Adrenal gland (tissue), 5 donors: ENCODE measurements at regions not wholly inside any gene's neighbourhood (a gene's known extent, or its start where the extent isn't known, plus 50 kb on each side); places are given as distances from the start of the nearest gene placed in this dataset.

Source experiments
- POLR2A ChIP-seq, 2 donors: fragments of 450-650 bp; IDR thresholded peaks; one replicate each; pipeline ENCODE4 v1.6.1; 2017; ENCODE audit warnings: antibody characterized with exemption in 2 of 2, mild to moderate bottlenecking in 2 of 2, moderate library complexity in 1 of 2
- TF ChIP-seq, protein P1 (sequence below), 6 experiments: fragments of 450-650 bp in 4 of 6; fragments of 200-600 bp in 2 of 6; sonication (generic) in 1 of 6; IDR thresholded peaks; 1 replicate in 5 of 6; 2 replicates in 1 of 6; pipeline versions ENCODE4 v1.5.1 to v1.8.0; 2016 to 2021; ENCODE audit warnings: antibody characterized with exemption in 6 of 6, mild to moderate bottlenecking in 2 of 6, moderate library complexity in 1 of 6
- donor health status: DM: no; HTN: no; CAD: no.

DNA sequence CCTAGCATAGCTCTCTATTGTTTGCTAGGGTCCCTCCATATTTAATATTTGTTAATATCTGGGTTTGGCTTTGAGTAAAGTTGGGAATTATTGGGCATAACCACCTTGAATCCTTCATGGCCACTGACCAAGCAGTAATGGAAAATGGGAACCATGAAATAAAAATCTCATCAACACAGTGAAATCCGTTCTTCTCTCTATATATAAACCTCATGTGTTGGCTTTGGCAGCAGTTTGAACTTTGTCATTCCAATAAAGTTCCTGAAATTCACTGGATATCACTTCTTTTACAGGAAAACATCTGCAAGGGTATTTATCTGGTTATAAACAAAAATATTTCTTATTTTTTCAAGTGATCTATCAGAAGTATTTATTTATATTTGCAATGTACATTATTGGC lies 93.0 kb upstream of the MPDZ start:
- no peak for TF ChIP-seq POLR2A (IDR thresholded peaks at IDR 0.05)
- TF ChIP-seq, protein P1, sequence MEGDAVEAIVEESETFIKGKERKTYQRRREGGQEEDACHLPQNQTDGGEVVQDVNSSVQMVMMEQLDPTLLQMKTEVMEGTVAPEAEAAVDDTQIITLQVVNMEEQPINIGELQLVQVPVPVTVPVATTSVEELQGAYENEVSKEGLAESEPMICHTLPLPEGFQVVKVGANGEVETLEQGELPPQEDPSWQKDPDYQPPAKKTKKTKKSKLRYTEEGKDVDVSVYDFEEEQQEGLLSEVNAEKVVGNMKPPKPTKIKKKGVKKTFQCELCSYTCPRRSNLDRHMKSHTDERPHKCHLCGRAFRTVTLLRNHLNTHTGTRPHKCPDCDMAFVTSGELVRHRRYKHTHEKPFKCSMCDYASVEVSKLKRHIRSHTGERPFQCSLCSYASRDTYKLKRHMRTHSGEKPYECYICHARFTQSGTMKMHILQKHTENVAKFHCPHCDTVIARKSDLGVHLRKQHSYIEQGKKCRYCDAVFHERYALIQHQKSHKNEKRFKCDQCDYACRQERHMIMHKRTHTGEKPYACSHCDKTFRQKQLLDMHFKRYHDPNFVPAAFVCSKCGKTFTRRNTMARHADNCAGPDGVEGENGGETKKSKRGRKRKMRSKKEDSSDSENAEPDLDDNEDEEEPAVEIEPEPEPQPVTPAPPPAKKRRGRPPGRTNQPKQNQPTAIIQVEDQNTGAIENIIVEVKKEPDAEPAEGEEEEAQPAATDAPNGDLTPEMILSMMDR (IDR thresholded peaks at IDR 0.05): no peak
